GM23338 (cell line): ENCODE measurements at regions not wholly inside any gene's neighbourhood (a gene's known extent, or its start where the extent isn't known, plus 50 kb on each side); places are given as distances from the start of the nearest gene placed in this dataset.

Experiments
- CREB1 ChIP-seq: fragments of 250-450 bp; sonication (Bioruptor Pico); IDR thresholded peaks from 2 replicates; pipeline ENCODE4 v1.5.0; 2020; ENCODE audit warnings: low read depth, mild to moderate bottlenecking, moderate library complexity
- CTCF ChIP-seq, 2 experiments: fragments of 200-600 bp in 1 of 2; sonication (generic) in 1 of 2; conservative IDR thresholded peaks; 2 replicates each; pipeline versions ENCODE4 v1.5.1 to v1.6.1; 2016 to 2017; ENCODE audit warnings: antibody characterized with exemption in 2 of 2, low read depth in 2 of 2, mild to moderate bottlenecking in 2 of 2, moderate library complexity in 1 of 2
- POLR2AphosphoS5 ChIP-seq: IDR thresholded peaks from 2 replicates; pipeline ENCODE4 v1.6.1; 2016; ENCODE audit warnings: antibody characterized with exemption, low read depth
- REST ChIP-seq: IDR thresholded peaks from one replicate; pipeline ENCODE4 v1.6.1; 2018; ENCODE audit warnings: antibody characterized with exemption; ENCODE audit not compliant: unreplicated experiment
- STAT1 ChIP-seq: IDR thresholded peaks from one replicate; pipeline ENCODE4 v1.6.1; 2016; ENCODE audit warnings: antibody characterized with exemption; ENCODE audit not compliant: unreplicated experiment

DNA sequence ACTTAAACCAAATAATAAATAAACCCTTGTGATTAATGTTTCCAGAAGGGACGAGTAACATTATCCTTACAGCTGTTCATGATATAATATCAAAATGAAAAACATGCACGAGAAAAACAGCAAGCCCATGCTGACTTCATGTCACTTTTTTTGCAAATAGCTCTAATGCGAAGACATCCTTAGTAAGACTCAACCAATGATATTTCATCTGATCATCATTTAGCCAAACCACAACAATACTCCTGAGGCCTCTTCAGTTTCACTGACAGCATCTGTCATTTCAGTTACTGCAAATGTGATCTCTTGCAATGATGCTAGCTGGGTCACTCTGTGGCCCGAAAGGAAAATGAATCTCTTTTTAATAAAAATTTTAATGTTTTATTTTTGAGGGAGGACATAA lies 74.0 kb downstream of the POLR2M start:
- no peak for TF ChIP-seq CTCF (conservative IDR thresholded peaks at IDR 0.05; ENCODE audit: low read depth in 2 of 2)
- no peak for TF ChIP-seq POLR2AphosphoS5
- no peak for TF ChIP-seq CREB1 (CRISPR knock-in tag)
- TF ChIP-seq REST, result no peak
- TF ChIP-seq STAT1, result no peak
